NCI-H1105 (cell line): ENCODE measurements at regions not wholly inside any gene's neighbourhood (a gene's known extent, or its start where the extent isn't known, plus 50 kb on each side); places are given as distances from the start of the nearest gene placed in this dataset.

Experiments used
- DNase-seq: peaks from one replicate; lab custom pipeline; 2025; lab: John Stamatoyannopoulos, UW

DNA sequence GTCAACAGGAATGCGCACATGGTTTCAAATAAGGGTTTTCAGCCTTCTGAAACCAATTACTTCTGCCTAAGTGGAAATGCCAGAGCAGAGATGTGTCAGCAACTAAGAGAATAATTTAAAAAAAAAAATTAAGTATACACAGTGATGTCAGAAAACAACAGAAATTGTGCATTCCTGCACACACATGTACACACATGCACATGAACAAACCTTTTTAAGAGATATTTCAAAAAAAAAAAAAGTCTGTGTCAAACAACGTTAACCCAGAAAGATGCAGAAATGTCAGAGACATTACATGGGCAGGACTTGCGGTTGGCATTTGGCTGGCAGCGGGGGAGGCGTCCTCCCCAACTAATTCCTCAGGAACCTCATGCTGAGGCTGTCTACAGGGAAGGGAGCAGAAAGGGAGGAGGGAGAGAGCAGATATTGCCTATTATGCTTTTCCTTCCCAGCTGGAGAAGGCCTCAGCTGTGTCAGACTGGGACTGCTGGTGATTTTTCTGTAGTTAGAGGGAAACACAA lies 536.9 kb upstream of the WWC1 start:
- DNase-seq = no peak

DNA sequence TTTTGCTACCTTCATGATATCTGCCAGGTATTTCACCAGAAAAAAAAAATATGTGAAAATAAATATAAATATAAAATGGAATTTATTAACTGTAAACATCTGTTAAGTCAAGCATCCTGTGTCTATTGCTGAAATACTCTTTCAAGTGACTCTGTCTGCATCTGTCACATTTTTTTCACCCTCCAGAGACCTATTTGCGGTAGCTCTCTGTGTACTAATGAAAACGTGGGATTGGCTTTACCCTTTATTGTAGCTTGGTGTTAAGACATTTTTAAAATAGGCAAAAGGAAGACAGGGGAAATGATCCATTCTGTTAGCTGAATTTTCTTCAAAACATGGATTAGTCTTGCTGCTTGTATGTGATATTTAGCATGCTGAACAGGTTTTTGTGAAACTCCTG lies 536.0 kb upstream of the WWC1 start:
- no peak for DNase-seq

DNA sequence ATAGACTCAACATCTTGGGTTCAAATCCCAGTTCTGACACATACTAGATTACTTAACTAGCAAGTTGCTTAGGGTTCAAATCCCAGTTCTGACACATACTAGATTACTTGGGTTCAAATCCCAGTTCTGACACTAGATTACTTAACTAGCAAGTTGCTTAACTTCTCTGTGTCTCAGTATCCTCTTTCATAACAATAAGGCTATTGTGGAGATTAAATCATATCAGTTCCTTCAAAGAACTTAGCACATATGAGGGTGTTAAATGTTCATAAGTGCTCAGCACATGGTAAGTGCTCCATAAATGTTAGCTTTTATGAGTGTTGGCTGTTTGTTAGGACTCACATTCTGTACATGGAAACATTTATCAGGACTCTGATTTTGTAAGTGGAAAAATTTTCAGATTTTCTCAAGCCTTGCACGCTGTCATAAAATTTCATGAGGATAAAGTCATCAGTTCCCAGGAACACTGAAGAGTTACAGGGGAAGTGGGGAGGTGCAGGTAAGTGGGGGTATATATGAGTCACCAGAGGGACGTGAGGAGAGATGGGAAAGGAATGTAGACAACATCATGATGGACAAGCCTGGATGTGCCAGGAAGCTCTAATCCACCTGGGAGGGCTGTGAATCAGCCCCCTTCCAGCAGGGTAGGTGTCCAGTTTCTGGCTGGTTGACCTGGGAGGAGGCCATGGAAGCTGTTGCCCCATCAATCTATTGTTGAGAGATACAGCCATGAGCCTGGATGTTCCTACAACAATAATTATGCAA lies 532.2 kb upstream of the WWC1 start:
- no peak for DNase-seq

DNA sequence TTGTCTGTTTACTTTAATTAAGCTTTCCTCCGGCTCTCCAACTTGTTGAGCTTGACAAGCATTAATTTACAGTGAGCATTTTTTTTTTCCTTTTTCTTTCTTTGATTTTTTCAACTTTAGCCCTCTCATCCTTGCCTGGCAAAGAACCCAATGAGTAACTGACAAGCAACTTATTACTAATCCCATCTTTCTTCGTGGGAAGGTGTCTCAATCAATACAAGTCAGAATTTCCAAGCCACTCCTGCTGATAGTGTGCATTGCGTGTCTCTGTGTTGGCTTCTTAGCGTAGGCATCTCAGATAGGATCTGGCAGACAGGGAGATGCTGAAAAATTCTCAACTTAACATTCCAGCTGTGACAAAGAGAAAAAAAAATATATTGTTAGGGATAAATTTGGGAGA lies 527.7 kb upstream of the WWC1 start:
- no peak for DNase-seq

DNA sequence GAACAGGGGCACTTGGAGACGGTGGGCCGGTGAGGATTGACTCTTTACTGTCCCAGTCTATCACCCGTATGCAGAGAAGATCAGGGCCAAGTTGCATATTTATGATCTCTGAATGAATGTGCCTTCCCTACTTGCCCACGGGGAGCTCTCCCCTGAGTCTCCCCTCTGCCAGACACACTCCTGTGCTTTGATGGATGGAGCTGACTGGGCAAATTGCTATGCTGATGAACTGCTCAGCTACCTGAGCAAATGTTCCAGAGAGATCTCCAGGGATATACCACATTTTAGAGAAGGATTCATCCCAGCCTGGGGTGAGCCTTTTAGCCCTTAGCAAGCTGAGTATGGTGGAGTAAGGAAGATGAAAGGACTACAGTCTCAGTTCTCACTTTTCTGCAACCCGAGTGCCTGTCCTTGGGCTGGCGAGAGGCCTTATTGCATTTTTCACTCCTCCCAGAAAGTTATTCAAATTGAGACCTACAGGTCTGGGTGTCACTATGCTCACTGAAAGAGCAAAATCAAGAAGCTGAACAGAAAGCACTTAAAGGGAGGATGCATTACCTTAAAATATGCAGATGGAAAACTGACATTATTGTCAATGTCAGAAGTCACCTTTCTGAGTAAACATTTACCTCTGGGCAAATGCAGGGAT lies 526.7 kb upstream of the WWC1 start:
- no peak for DNase-seq

DNA sequence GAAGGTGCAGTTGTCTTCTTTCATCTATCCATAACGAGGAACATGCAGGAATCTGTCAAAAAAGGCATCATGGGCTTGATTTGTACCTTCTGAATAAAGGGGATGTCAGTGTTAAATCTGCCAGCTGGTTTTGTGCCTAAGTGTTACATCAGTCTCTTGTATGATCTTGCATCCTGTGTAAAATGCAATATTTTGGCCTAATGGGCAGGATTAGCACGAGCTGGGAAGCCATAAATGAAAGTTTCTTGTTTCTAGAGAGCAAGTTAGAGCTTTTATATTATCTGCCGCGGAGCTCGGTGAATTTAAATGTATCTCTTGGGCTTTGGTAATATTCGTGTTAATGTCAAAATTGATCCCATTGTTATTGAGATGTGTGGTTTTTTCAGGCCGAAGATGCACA lies 526.1 kb upstream of the WWC1 start:
- no peak for DNase-seq

DNA sequence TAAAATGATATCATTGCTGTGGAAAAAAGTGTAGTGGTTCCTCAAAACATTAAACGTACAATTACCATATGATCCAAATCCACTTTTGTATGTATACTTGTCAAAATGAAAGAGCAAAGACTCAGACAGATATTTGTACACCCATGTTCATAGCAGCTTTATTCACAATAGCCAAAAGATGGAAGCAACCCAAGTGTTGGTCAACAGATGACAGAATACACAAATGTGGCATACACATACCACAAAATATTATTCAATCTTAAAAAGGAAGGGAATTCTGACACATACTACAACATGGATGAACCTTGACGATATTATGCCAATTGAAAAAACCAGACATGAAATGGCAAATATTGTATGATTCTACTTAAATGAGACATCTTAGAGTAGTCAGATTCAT lies 524.5 kb upstream of the WWC1 start:
- DNase-seq = no peak

DNA sequence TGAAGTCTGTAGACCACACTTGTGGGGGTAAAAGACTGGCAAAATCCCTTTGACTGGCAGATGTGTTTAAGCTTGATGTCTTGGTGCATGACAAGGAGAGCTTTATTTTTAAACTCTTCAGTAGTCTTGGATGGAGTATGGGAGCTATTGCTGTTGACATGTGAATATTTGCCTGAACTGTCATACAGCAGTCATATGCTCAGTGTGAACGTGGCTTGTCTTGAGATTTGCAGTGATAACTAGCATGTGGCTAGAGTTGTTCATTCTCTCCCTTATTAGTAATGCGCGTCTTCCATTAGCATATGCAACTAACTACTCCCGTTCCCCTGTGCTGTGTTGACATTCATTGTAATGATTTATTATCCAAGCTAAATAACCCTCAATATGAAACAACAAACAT lies 523.6 kb upstream of the WWC1 start:
- DNase-seq = no peak

DNA sequence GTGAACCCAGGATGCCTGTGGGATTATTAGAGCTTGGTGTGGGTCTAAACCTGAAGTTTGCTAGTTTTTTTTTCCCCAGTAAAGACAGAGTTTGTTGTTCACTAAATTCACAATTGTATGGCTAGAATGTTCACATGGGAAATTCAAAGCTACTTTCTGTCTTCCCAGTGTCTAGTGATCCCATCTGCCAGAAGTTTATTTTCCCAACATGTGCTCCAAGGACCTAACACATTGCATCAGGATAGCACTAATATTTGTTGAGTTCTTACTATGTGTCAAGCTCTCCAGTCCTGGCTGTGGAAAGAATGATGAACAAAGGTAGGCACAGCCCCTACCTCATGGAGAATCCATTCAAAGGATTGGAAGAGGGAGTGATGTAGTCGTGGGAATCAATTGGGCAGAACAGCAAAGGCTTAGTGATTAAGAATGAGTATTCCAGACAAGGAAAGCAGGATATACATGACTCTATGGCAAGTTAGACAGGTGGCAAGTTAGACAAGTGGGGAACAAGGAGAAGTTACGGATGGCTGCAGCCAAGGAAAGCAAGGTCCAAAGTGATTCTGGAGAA lies 521.5 kb upstream of the WWC1 start:
- no peak for DNase-seq

DNA sequence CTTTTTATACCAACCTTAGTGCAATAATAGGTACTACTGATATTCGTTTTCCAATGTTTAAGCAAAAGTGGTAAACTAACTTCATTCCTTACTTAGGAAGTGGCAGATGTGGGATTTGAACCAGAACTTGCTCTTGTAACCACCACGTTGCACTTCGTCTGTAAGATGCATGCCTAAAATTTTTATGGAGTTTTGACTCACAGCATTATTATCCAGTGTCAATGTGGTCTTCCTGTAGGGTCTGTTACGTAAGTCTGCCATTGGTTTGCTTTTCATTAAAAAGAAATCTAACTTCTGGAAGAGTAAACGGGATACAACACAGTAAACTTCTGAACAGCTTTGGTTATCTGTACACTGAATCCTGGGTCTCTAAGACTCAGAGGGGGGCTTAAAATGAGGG lies 521.0 kb upstream of the WWC1 start:
- no peak for DNase-seq

DNA sequence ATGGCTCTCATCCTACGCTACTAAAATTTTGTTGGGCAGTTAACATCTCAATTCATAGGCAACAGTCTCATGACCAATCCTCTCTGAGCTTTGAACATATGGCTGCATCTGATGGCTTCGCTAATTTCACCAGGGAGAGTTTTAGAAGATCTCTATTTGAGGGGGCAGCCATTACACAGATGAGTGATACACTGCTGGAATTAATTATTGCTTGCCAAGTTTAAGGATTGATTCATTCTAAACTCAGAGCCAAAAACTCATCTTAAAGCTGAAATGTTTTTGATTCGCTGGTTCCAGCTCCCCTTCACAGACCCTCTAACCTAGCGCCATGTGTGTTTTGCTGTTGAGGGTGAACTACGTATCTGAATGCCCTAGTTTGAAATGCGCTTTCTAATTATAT lies 519.9 kb upstream of the WWC1 start:
- no peak for DNase-seq

DNA sequence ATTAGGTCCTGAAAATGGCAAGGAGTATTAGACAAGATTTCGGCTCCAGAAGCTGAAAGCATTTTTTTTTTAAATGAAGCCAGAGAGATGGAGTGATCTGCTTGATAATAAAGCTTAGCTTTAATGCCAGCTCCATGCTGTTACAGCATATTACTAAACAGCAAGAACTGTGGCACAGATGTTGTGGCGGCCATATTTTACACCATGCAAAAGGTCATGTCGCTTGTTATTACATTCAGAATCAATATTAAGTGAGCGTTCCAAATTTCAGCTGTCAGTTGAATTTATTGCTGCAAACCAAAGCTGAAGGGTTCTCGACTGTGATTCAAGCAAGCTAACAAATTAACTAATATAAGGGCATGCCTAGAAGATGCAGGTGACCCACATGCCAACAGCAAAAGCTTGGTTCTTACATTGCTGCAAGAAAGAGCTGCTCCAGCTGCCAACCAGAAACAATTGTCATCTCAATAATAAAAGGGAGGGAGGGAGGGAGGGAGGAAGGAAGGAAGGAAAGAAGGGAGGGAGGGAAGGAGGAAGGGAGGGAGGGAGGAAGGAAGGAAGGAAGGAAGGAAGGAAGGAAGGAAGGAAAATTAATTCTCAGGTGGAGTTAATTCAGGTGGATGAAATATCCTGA lies 517.7 kb upstream of the WWC1 start:
- no peak for DNase-seq

DNA sequence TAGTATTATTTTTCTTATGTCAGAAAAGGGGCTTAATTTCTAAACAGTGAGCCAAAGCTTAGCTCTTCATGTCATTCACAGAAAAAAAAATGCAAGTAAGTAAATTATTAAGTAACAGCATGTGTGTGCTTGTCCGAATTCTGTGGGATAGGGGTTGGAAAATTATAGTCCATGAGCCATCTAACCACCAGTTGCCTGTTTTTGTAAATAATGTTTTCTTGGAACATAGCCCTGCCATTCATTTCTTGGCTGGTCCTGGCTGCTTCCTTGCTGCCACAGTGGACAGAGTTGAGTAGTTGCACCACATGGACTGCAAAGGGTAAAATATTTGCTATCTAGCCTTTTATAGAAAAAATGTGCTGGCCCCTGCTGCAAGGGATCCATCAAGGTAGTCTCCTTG lies 513.7 kb upstream of the WWC1 start:
- DNase-seq = no peak

DNA sequence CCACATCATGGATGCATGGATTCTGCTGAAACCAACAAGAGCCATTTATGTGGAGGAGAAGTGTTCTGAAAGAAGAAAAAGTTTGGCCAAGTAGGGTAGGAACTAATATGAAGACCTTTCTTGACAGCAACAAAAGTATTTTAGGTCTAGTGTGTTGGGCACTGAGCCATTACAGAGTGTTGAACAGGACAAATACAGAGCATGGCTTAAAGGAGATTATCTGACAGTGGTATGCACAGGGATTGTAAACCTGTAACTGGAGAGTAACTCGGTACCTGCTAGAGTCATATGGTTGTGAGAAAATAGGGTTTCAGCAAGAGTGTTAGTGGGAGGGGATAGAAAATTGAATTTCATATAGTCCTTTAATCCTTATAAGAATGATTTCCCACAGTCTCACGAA lies 513.2 kb upstream of the WWC1 start:
- DNase-seq = no peak

DNA sequence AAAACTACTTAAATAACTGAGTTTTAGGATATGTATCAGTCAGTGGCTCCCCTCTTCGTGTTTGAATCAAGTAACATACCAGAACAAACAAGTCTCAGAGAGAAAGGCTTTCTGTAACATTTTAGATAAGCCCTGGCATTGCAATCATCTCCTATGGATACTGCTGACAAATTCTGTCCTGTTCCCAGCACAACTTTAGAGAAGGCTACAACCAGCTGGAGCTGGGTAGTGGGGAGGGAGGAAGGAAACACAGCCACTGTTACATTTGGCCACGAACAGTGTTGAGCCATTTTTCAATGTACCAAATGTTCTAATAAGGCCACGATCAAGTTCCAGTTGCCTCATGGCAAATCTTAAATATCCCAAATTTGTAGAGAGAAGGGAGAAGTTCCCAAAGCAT lies 511.8 kb upstream of the WWC1 start:
- DNase-seq = no peak

DNA sequence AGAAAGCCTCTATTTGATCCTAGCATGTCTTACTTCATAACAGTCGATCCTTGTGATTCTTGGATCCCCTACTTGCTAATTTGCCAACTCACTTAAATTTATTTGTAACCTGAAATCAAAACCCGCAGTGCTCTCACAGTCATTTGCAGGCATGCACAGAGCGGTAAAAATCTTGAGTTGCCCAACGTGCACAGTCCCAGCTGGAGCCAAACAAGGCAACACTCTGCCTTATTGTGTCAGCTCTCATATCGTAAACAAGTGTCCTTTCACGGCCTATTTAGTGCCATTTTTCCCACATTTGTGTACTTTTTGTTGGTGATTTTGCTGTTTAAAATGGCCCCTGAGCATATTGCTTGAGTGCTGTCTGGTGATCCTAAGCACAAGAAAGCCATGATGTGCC lies 511.3 kb upstream of the WWC1 start:
- no peak for DNase-seq

DNA sequence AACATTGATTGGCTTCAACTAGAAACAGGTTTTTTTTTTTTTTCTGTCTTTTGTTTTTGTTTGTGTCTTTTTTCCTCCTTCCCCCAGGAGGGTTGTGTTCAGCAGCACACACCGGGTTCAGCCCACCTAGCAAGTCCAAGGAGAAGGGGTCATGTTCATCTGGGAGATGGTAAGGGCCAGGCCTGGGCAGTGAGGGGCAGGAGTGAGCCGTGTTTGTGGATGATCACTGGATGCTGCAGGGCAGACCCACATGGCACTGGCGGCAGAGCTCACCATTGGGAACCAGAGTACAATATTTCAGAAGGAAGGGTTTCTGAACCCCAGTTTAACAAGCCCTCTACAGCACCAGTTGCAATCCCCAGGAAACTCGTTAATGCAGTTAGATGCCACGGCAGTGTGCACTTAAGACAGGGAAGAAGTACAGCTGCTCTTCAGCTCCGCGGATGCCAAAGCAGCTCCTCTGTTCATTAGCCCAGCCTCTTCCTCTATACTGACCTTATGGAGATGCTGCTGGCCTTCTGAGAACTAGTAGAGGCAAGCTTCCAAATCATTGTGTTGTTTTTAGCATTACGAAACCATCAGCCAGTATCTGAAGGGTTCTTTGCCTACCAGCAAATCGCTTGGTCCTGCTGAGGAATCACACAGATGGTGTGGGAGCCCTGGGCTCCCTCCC lies 508.2 kb upstream of the WWC1 start:
- DNase-seq = no peak

DNA sequence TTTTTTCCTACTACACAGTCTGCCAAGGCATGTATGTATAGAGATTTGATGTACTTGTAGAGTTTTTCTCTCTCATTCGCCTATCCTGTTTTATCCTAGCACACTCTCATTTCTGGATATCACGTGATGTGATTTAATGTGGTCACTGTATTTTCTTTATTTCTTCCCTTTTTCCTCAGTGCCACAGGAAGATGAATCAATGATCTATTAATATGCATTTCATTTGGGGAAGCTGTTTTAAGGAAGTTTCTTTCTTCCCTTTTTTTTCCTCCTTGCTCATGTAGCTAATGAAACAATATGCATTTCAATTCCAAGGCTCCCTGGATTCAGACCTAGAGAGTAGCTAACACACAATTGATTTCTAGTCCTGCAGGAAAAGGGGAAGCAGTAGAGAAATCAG lies 506.3 kb upstream of the WWC1 start:
- no peak for DNase-seq

DNA sequence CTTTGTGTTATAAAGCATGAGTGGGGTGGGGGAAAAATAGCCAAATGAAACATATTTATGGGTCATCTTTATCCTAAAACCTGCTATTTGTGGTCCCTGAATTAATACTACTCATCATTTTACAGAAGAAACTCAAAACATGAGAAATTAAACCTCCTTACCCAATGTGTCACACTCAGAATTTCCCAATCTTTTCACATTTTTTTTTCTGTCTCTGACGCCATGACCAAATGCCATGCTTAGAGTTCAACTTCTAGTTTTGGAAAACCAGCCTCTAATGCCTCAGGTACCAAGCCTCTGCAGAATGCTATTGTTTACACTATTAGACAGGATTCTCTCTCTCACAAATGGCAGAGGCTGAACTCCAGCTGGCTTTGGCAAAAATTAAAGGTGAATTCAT lies 505.5 kb upstream of the WWC1 start:
- DNase-seq = no peak

DNA sequence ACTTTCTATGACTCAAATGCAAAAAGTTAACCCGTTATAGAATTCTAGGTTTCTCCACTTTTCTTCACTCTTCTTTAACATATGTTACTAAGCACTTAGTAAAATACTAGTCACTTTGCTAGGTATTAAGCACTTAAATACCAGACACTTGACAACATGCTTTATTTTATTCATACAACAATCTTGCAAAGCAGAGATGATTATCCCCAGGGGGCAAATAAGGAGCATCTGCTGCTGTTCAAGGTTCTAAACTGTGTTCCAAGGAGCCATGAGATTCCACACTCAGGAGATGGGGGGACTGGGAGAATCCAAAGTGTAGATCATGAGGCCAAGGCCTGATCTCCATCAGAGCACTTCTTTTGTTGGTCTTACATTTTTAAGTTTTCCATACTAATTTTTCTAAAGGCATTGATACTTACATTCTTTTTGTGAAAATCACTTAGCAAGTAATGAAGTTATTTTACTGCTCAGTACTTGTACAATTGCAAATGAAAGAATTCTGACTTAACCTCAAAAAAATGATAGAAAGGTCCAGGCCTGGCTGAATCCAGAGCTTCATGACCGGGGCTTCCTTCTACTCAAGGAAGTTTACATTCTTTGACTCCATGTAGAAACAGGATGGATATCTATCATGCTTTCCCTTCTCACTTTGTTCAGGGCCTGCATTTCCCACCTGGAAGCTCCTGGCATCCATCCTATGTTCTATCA lies 504.4 kb upstream of the WWC1 start:
- DNase-seq = no peak

DNA sequence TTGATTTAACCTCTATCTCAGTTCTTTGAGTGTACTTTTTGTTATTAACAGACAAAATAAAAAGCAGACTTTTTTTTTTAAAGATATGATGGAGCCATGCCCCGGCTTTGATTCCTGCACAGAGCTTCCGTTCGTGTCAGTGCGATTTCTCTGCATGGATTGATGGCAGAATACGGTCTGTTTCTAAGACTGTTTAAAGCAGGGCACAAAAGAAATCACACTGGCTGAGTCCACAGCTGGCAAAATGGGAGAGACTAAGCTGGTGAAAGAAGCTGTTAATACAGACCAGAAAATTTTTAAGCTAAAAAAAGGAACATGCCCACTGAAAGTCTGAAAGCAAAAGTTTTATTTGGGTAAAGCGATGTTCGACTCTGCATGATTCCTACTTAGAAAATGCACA lies 501.4 kb upstream of the WWC1 start:
- no peak for DNase-seq
